GM12872 (cell line): ENCODE measurements at regions not wholly inside any gene's neighbourhood (a gene's known extent, or its start where the extent isn't known, plus 50 kb on each side); places are given as distances from the start of the nearest gene placed in this dataset.

ENCODE experiments used
- TF ChIP-seq, protein P1 (sequence below): IDR thresholded peaks from 3 replicates; pipeline ENCODE4 v1.5.1; 2011; ENCODE audit warnings: low read depth, mild to moderate bottlenecking, low read length, moderate library complexity; ENCODE audit not compliant: insufficient read depth

DNA sequence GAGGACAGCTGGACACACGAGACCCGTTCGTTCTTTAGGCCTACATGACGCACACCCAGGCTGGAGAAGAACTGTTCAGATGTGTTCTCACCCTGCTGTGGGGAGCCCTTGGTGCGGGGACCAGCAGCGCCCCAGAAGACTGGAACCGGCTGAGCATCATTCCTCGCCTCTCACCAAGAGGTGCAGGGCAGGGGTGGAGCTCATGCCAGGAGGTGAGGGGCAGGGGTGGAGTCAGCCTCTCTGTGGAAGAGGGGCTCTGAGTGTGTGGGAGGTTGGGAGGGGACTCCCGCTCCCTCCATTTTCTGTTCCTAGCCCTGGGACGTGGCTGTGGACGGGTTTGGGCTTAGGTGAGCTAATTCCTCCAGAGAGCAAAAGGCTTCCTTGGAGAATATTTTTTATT, 66.0 kb upstream of the SHH start:
- TF ChIP-seq, protein P1, sequence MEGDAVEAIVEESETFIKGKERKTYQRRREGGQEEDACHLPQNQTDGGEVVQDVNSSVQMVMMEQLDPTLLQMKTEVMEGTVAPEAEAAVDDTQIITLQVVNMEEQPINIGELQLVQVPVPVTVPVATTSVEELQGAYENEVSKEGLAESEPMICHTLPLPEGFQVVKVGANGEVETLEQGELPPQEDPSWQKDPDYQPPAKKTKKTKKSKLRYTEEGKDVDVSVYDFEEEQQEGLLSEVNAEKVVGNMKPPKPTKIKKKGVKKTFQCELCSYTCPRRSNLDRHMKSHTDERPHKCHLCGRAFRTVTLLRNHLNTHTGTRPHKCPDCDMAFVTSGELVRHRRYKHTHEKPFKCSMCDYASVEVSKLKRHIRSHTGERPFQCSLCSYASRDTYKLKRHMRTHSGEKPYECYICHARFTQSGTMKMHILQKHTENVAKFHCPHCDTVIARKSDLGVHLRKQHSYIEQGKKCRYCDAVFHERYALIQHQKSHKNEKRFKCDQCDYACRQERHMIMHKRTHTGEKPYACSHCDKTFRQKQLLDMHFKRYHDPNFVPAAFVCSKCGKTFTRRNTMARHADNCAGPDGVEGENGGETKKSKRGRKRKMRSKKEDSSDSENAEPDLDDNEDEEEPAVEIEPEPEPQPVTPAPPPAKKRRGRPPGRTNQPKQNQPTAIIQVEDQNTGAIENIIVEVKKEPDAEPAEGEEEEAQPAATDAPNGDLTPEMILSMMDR, result no peak

DNA sequence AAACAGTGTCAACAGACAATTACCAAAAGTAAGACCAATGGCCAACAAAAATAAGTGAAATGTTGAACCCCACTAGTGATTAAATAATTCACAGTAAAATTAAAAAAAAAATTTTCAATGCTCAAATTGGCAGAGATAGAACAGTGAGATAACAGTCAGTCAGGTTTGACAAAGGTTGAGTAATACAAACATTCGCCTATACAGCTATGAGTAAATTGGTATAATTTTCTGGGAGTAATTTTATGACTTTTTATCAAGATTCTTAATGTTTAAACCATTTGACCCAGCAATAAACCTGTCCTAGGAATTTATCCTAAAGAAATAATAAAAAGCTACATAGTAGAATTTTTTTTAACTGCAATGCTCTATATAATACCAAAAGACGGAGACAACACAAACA, 64.9 kb upstream of the SHH start:
- TF ChIP-seq, protein P1, result no peak

- TF ChIP-seq, protein P1, result no peak
These were observed 62.1 kb upstream of the SHH start for GRCh38 chr7:155874411-155874810.

- TF ChIP-seq, protein P1, result no peak
These were observed 61.7 kb upstream of the SHH start for GRCh38 chr7:155874010-155874409.

GRCh38 chr7:155872678-155873369, 60.6 kb upstream of the SHH start:
- TF ChIP-seq, protein P1, result no peak

DNA sequence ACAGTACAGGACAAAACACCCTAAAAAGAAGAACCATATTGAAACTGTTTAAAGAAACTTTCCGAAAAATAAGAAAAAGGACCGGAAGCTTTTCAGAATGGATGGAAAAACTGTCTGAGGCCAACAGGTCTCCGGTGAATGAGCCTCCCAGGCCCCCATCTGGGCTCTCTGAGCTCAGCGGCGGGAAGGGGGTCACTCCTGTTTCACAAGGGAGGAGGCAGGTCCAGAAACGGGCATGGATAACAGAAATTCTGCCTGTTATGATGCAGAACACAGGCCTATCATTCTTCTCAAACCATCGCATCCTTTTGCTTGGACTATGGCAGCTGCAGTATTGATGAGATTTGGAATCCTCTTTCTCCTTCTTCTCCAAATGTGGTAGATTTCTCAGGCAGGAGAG, 58.9 kb upstream of the SHH start:
- TF ChIP-seq, protein P1, result no peak

- TF ChIP-seq, protein P1, result no peak
These were observed 58.3 kb upstream of the SHH start for GRCh38 chr7:155870334-155871180.
